Smooth muscle cell (in vitro differentiated cells): ENCODE measurements at regions not wholly inside any gene's neighbourhood (a gene's known extent, or its start where the extent isn't known, plus 50 kb on each side); places are given as distances from the start of the nearest gene placed in this dataset.

Experiments used
- DNase-seq: peaks from one replicate; lab custom pipeline; 2025; ENCODE audit not compliant: unreplicated experiment; lab: John Stamatoyannopoulos, UW
- H2AFZ ChIP-seq: fragments of 200-600 bp; sonication (generic); 2 replicates; pipeline ENCODE4 v1.6.0; 2016; ENCODE audit warnings: antibody characterized with exemption, low read depth, mild to moderate bottlenecking
- H3F3A ChIP-seq: fragments of 200-600 bp; sonication (generic); 2 replicates; pipeline ENCODE4 v1.6.0; 2017; ENCODE audit warnings: antibody characterized with exemption, low read depth
- H3K27ac ChIP-seq: fragments of 200-600 bp; sonication (generic); 2 replicates; pipeline ENCODE4 v1.5.1; 2016; ENCODE audit warnings: low read depth, mild to moderate bottlenecking
- H3K27me3 ChIP-seq: fragments of 200-600 bp; sonication (generic); 2 replicates; pipeline ENCODE4 v1.6.1; 2016; ENCODE audit warnings: low read depth, mild to moderate bottlenecking
- H3K36me3 ChIP-seq: fragments of 200-600 bp; sonication (generic); 2 replicates; pipeline ENCODE4 v1.5.1; 2016; ENCODE audit warnings: low read depth
- H3K4me1 ChIP-seq: fragments of 200-600 bp; sonication (generic); 2 replicates; pipeline ENCODE4 v1.5.1; 2016; ENCODE audit warnings: low read depth
- H3K4me2 ChIP-seq: fragments of 200-600 bp; sonication (generic); 2 replicates; pipeline ENCODE4 v1.6.0; 2016; ENCODE audit warnings: mild to moderate bottlenecking
- H3K4me3 ChIP-seq: fragments of 200-600 bp; sonication (generic); 2 replicates; pipeline ENCODE4 v1.5.1; 2016; ENCODE audit warnings: mild to moderate bottlenecking
- H3K79me2 ChIP-seq: fragments of 200-600 bp; sonication (generic); 2 replicates; pipeline ENCODE4 v1.6.0; 2016; ENCODE audit warnings: low read depth, mild to moderate bottlenecking
- H3K9ac ChIP-seq: fragments of 200-600 bp; sonication (generic); 2 replicates; pipeline ENCODE4 v1.6.0; 2016; ENCODE audit warnings: low read depth
- H3K9me3 ChIP-seq: fragments of 200-600 bp; sonication (generic); replicated peaks from 2 replicates; pipeline ENCODE4 v1.5.1; 2016; ENCODE audit warnings: low read depth
- H4K20me1 ChIP-seq: fragments of 200-600 bp; sonication (generic); 2 replicates; pipeline ENCODE4 v1.6.0; 2016; ENCODE audit warnings: low read depth
- WGBS: methylation state at CpG from one replicate; pipeline ENCODE4 v1.1.7; 2016; ENCODE audit warnings: low lambda C conversion rate; 5-methylcytosine and 5-hydroxymethylcytosine counted together
- TF ChIP-seq, protein P1 (sequence below): fragments of 200-600 bp; sonication (generic); IDR thresholded peaks from 2 replicates; pipeline ENCODE4 v1.5.1; 2017; ENCODE audit warnings: borderline replicate concordance, mild to moderate bottlenecking, antibody characterized with exemption; ENCODE audit not compliant: insufficient read depth, poor library complexity, severe bottlenecking

DNA sequence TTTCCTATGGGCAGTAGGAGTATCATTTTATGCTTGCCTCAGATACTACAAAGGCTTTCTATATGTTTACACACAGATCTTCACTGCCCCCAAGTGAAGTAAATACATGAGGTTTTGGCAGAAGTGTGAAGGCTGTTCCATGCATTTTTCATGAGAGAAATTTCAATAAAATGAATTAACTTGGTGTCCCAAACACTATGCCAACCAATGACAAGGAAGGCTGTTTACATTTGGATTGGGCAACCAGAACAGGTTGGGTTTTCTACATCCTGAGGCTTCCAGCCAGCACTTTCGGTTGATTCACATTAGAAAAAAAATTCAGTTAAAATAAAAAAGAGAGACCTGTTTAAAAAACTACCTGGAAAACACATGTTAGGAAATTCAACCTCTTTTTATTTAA lies 625.4 kb downstream of the KCNJ2 start:
- Histone ChIP-seq H3K27me3 (no peaks in the 10 kb centered on the region), H3K4me2 (no peak overlapping the region), H3K4me1 (no peaks in the 10 kb centered on the region), H3F3A (no peaks in the 10 kb centered on the region), H3K9me3 (peaks cover 3% of the 10 kb centered on the region), H4K20me1 (no peaks in the 10 kb centered on the region), H3K79me2 (no peaks in the 10 kb centered on the region), H3K27ac (no peak overlapping the region), H3K4me3 (no peak overlapping the region), H3K36me3 (no peaks in the 10 kb centered on the region), H3K9ac (no peak overlapping the region), H2AFZ (no peak overlapping the region)
- 83% methylated on average over 1 of the region's 1 CpG for WGBS
- no peak for DNase-seq
- TF ChIP-seq, protein P1, sequence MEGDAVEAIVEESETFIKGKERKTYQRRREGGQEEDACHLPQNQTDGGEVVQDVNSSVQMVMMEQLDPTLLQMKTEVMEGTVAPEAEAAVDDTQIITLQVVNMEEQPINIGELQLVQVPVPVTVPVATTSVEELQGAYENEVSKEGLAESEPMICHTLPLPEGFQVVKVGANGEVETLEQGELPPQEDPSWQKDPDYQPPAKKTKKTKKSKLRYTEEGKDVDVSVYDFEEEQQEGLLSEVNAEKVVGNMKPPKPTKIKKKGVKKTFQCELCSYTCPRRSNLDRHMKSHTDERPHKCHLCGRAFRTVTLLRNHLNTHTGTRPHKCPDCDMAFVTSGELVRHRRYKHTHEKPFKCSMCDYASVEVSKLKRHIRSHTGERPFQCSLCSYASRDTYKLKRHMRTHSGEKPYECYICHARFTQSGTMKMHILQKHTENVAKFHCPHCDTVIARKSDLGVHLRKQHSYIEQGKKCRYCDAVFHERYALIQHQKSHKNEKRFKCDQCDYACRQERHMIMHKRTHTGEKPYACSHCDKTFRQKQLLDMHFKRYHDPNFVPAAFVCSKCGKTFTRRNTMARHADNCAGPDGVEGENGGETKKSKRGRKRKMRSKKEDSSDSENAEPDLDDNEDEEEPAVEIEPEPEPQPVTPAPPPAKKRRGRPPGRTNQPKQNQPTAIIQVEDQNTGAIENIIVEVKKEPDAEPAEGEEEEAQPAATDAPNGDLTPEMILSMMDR, result no peak

- Histone ChIP-seq H3K27me3 (no peaks in the 10 kb centered on the region), H3K27ac (no peak overlapping the region), H2AFZ (no peak overlapping the region), H3F3A (no peaks in the 10 kb centered on the region), H4K20me1 (no peaks in the 10 kb centered on the region), H3K9ac (no peak overlapping the region), H3K4me3 (no peak overlapping the region), H3K36me3 (no peaks in the 10 kb centered on the region), H3K4me1 (no peaks in the 10 kb centered on the region), H3K4me2 (no peak overlapping the region), H3K9me3 (no peaks in the 10 kb centered on the region), H3K79me2 (no peaks in the 10 kb centered on the region)
- 96% methylated on average over 2 of the region's 2 CpGs for WGBS
- TF ChIP-seq, protein P1, result no peak
- DNase-seq, result no peak
Measured at GRCh38 chr17:70795620-70796019, 626.3 kb downstream of the KCNJ2 start.

- DNase-seq, result no peak
- Histone ChIP-seq H3K36me3 (no peaks in the 10 kb centered on the region), H3K4me2 (no peak overlapping the region), H2AFZ (no peak overlapping the region), H3K9me3 (no peaks in the 10 kb centered on the region), H3K4me1 (no peaks in the 10 kb centered on the region), H3K79me2 (no peaks in the 10 kb centered on the region), H3K27me3 (no peaks in the 10 kb centered on the region), H3K27ac (no peak overlapping the region), H4K20me1 (no peaks in the 10 kb centered on the region), H3K9ac (no peak overlapping the region), H3K4me3 (no peak overlapping the region), H3F3A (no peaks in the 10 kb centered on the region)
- TF ChIP-seq, protein P1, result no peak
- 98% methylated on average over 4 of the region's 4 CpGs for WGBS
Measured at GRCh38 chr17:70796757-70797156, 627.4 kb downstream of the KCNJ2 start.

DNA sequence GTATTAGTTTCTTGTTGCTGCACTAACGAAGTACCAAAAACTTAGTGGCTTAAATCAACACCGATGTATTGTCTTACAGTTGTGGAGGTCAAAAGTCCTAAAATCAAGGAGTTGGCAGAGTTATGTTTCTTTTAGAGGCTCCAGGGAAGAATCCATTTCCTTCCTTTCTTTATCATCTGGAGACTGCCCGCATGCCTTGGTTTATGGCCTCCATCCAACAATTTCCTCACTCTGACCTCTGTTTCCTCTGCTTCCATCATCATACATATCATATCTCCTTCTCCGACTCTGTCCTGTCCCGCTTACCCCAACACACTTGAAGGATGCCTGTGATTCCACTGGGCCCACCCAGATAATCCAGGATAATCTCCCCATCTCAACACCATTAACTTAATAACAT lies 627.8 kb downstream of the KCNJ2 start:
- Histone ChIP-seq H3K9ac (no peak overlapping the region), H3K4me2 (no peak overlapping the region), H3K27ac (no peak overlapping the region), H2AFZ (no peak overlapping the region), H3K27me3 (no peaks in the 10 kb centered on the region), H3K36me3 (no peaks in the 10 kb centered on the region), H3K4me3 (no peak overlapping the region), H3K4me1 (no peaks in the 10 kb centered on the region), H4K20me1 (no peaks in the 10 kb centered on the region), H3F3A (no peaks in the 10 kb centered on the region), H3K9me3 (no peaks in the 10 kb centered on the region), H3K79me2 (no peaks in the 10 kb centered on the region)
- WGBS, result 89% methylated on average over 5 of the region's 5 CpGs
- TF ChIP-seq, protein P1, result no peak
- DNase-seq, result no peak
